Keratinocyte (primary cell): ENCODE measurements at regions not wholly inside any gene's neighbourhood (a gene's known extent, or its start where the extent isn't known, plus 50 kb on each side); places are given as distances from the start of the nearest gene placed in this dataset.

Experiments used
- DNase-seq: peaks from one replicate; pipeline ENCODE4 v3.0.0-alpha.2; 2011; ENCODE audit warnings: low read depth, missing footprints, low spot score
- FAIRE-seq: peaks from 2 replicates; lab custom pipeline; 2011; peaks lifted over from hg19 to GRCh38; lab: Jason Lieb, UNC
- H2AFZ ChIP-seq: 2 replicates; pipeline ENCODE4 v1.6.0; 2012; ENCODE audit warnings: low read length, control low read depth, inconsistent platforms; ENCODE audit not compliant: control insufficient read depth
- H3K27ac ChIP-seq: 2 replicates; pipeline ENCODE4 v1.5.1; 2011; ENCODE audit warnings: low read length; ENCODE audit not compliant: control insufficient read depth, insufficient read depth
- H3K27me3 ChIP-seq: 3 replicates; pipeline ENCODE4 v1.6.0; 2011; ENCODE audit warnings: low read length; ENCODE audit not compliant: control insufficient read depth, insufficient read depth; ENCODE audit errors: extremely low read depth
- H3K36me3 ChIP-seq, 2 experiments: 2 replicates in 1 of 2; 3 replicates in 1 of 2; pipeline ENCODE4 v1.5.1; 2011; ENCODE audit warnings: low read length in 2 of 2, mild to moderate bottlenecking in 1 of 2; ENCODE audit not compliant: control insufficient read depth in 2 of 2, insufficient read depth in 2 of 2; ENCODE audit errors: extremely low read depth in 1 of 2
- H3K4me1 ChIP-seq: 3 replicates; pipeline ENCODE4 v1.5.1; 2011; ENCODE audit warnings: low read length; ENCODE audit not compliant: control insufficient read depth, insufficient read depth; ENCODE audit errors: extremely low read depth
- H3K4me2 ChIP-seq: 3 replicates; pipeline ENCODE4 v1.6.0; 2011; ENCODE audit warnings: low read depth, low read length; ENCODE audit not compliant: control insufficient read depth, insufficient read depth; ENCODE audit errors: extremely low read depth
- H3K4me3 ChIP-seq, 3 experiments: fragments of 200-600 bp in 1 of 3; sonication (generic) in 1 of 3; 2 replicates in 2 of 3; 3 replicates in 1 of 3; pipeline ENCODE4 v1.5.1; 2011 to 2016; ENCODE audit warnings: low read length in 3 of 3, mild to moderate bottlenecking in 3 of 3, control low read depth in 2 of 3, inconsistent platforms in 1 of 3, low read depth in 1 of 3, mixed read lengths in 1 of 3, mixed run types in 1 of 3, moderate library complexity in 1 of 3; ENCODE audit not compliant: control insufficient read depth in 2 of 3, insufficient read depth in 2 of 3; ENCODE audit errors: extremely low read depth in 1 of 3
- H3K79me2 ChIP-seq: 2 replicates; pipeline ENCODE4 v1.6.0; 2012; ENCODE audit warnings: low read length; ENCODE audit not compliant: control insufficient read depth, insufficient read depth
- H3K9ac ChIP-seq: 3 replicates; pipeline ENCODE4 v1.6.0; 2011; ENCODE audit warnings: low read length; ENCODE audit not compliant: control insufficient read depth, insufficient read depth; ENCODE audit errors: extremely low read depth
- H3K9me1 ChIP-seq: 3 replicates; pipeline ENCODE4 v1.6.0; 2011; ENCODE audit warnings: low read length; ENCODE audit not compliant: control insufficient read depth, insufficient read depth; ENCODE audit errors: extremely low read depth
- H3K9me3 ChIP-seq: 2 replicates; pipeline ENCODE4 v1.5.1; 2012; ENCODE audit warnings: low read depth, low read length; ENCODE audit not compliant: control insufficient read depth
- H4K20me1 ChIP-seq: 3 replicates; pipeline ENCODE4 v1.6.0; 2011; ENCODE audit warnings: low read length; ENCODE audit not compliant: control insufficient read depth, insufficient read depth; ENCODE audit errors: extremely low read depth
- EZH2 ChIP-seq: IDR thresholded peaks from one replicate; pipeline ENCODE4 v1.6.1; 2012; ENCODE audit warnings: inconsistent platforms, mild to moderate bottlenecking, low read length, moderate library complexity
- dilution Hi-C: fragments of 300-500 bp; cut with MboI; formaldehyde crosslinking; loops from one replicate; pipeline ENCODE4 v1.7.0; 2020; ENCODE audit warnings: low sequenced_read_pairs; ENCODE audit not compliant: extremely low pct_ligation_motif_present
- TF ChIP-seq, protein P1 (sequence below), 3 experiments: IDR thresholded peaks in 1 of 3; conservative IDR thresholded peaks in 1 of 3; optimal IDR thresholded peaks in 1 of 3; 2 replicates in 2 of 3; 3 replicates in 1 of 3; pipeline versions ENCODE3 to v1.5.1; 2011; ENCODE audit warnings: low read length in 3 of 3, mild to moderate bottlenecking in 3 of 3, moderate library complexity in 2 of 3, control low read depth in 1 of 3, inconsistent platforms in 1 of 3; ENCODE audit not compliant: insufficient read depth in 2 of 3; ENCODE audit errors: extremely low read depth in 1 of 3

DNA sequence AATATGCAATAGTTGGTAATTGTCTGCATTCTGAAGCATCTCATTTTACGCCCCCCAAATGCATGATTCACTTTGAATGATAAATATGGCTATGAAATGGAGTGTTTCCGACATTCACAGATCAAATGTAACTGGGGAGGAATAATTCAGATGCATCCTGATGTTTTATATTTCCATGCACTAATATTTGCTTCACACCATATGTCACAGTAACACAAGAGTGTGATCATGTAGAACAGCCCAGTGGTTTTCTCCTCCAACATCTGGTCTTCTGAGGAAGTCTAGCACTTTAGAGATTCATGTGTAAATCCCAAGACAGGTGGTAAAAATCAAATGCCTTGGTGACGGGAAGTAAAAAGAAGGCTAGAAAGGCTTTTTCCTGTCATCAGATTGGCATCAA, 273.1 kb downstream of the DIO2 start:
- Histone ChIP-seq H3K9me1 (no peaks in the 10 kb centered on the region), H4K20me1 (no peaks in the 10 kb centered on the region), H3K27ac (no peak overlapping the region), H3K4me3 (no peak overlapping the region), H3K9me3 (no peaks in the 10 kb centered on the region), H3K79me2 (no peaks in the 10 kb centered on the region), H3K36me3 (no peaks in the 10 kb centered on the region), H3K4me2 (no peak overlapping the region), H3K27me3 (no peaks in the 10 kb centered on the region), H3K9ac (no peak overlapping the region), H3K4me1 (no peaks in the 10 kb centered on the region), H2AFZ (no peak overlapping the region)
- no peak for DNase-seq
- dilution Hi-C loops = no loop called here
- no peak for TF ChIP-seq EZH2
- no peak for FAIRE-seq

DNA sequence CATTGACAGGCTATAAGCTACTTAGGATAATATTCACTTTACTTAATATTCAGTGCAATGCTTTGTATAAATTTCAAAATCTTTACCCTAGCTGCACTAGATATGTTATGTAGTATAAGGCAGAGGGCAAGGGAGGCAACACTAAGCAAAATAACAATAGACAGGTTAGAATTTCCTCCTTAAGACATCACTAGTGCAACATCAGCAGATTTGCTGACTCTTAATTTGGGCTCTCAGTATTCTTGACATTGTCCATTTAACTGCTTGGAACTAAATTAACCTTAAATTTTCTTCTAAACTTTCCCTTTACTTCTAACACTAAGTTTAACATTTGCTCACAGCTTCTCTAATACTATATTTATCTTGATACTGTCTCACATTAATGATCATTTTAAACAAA, 273.9 kb downstream of the DIO2 start:
- TF ChIP-seq, protein P1, sequence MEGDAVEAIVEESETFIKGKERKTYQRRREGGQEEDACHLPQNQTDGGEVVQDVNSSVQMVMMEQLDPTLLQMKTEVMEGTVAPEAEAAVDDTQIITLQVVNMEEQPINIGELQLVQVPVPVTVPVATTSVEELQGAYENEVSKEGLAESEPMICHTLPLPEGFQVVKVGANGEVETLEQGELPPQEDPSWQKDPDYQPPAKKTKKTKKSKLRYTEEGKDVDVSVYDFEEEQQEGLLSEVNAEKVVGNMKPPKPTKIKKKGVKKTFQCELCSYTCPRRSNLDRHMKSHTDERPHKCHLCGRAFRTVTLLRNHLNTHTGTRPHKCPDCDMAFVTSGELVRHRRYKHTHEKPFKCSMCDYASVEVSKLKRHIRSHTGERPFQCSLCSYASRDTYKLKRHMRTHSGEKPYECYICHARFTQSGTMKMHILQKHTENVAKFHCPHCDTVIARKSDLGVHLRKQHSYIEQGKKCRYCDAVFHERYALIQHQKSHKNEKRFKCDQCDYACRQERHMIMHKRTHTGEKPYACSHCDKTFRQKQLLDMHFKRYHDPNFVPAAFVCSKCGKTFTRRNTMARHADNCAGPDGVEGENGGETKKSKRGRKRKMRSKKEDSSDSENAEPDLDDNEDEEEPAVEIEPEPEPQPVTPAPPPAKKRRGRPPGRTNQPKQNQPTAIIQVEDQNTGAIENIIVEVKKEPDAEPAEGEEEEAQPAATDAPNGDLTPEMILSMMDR (optimal IDR thresholded peaks at IDR 0.05 in 1 of 3, IDR thresholded peaks at IDR 0.05 in 1 of 3, conservative IDR thresholded peaks at IDR 0.05 in 1 of 3; ENCODE audit: extremely low read depth in 1 of 3, insufficient read depth in 2 of 3, low read length in 3 of 3) = no peak
- TF ChIP-seq EZH2 = no peak
- H4K20me1 ChIP-seq = no peaks in the 10 kb centered on the region
- no peaks in the 10 kb centered on the region for H3K79me2 ChIP-seq
- dilution Hi-C loops = no loop called here
- H3K27ac ChIP-seq = no peak overlapping the region
- no peaks in the 10 kb centered on the region for H3K36me3 ChIP-seq
- DNase-seq (no peak), FAIRE-seq (no peak)
- no peak overlapping the region for H3K4me2 ChIP-seq
- no peak overlapping the region for H3K4me3 ChIP-seq
- no peaks in the 10 kb centered on the region for H3K4me1 ChIP-seq
- H3K9me1 ChIP-seq = no peaks in the 10 kb centered on the region
- no peaks in the 10 kb centered on the region for H3K9me3 ChIP-seq
- no peak overlapping the region for H2AFZ ChIP-seq
- no peak overlapping the region for H3K9ac ChIP-seq
- no peaks in the 10 kb centered on the region for H3K27me3 ChIP-seq

DNA sequence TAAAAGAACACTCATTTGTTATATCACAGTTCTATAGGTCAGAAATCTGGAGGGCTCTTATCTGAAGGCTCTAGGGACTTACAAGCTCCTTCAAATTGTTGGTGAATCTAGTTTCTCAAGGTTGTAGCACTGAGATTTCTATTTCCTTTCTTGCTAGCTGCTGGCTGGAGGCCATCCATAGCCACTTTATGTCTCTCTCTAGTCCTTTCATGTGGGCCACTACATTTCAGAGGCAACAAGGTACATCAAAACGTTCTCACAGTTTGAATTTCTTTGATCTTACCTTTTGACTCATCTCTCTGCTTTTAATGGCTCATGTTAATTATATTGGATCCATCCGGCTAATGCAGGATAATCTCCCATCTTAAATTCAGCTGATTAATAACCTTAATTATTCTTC, 286.8 kb downstream of the DIO2 start:
- dilution Hi-C loops = no loop called here
- FAIRE-seq = no peak
- no peaks in the 10 kb centered on the region for H3K9me1 ChIP-seq

More for the DNA sequence above, 286.8 kb downstream of the DIO2 start:
- no peaks in the 10 kb centered on the region for H3K27me3 ChIP-seq
- H3K4me3 ChIP-seq = no peak overlapping the region
- no peak overlapping the region for H2AFZ ChIP-seq
- H3K4me1 ChIP-seq = no peaks in the 10 kb centered on the region
- no peaks in the 10 kb centered on the region for H3K79me2 ChIP-seq
- H3K4me2 ChIP-seq = no peak overlapping the region
- H3K27ac ChIP-seq = no peak overlapping the region
- H4K20me1 ChIP-seq = no peaks in the 10 kb centered on the region
- no peaks in the 10 kb centered on the region for H3K36me3 ChIP-seq
- H3K9me3 ChIP-seq = no peaks in the 10 kb centered on the region
- TF ChIP-seq EZH2 = no peak
- TF ChIP-seq, protein P1 (optimal IDR thresholded peaks at IDR 0.05 in 1 of 3, IDR thresholded peaks at IDR 0.05 in 1 of 3, conservative IDR thresholded peaks at IDR 0.05 in 1 of 3; ENCODE audit: extremely low read depth in 1 of 3, insufficient read depth in 2 of 3, low read length in 3 of 3) = no peak
- no peak overlapping the region for H3K9ac ChIP-seq
- no peak for DNase-seq
